GM13976 (cell line): ENCODE measurements at regions not wholly inside any gene's neighbourhood (a gene's known extent, or its start where the extent isn't known, plus 50 kb on each side); places are given as distances from the start of the nearest gene placed in this dataset.
"Not testable (repeated sequence)": the region's sequence is repeated elsewhere in the genome, so short reads cannot be mapped to it uniquely, and the experiment has no call there.

Experiments used
- DNase-seq: peaks from one replicate; pipeline ENCODE4 v3.0.0; 2012; ENCODE audit warnings: low spot score
- CTCF ChIP-seq: IDR thresholded peaks from 2 replicates; pipeline ENCODE4 v1.5.1; 2012; ENCODE audit warnings: borderline replicate concordance, mild to moderate bottlenecking; ENCODE audit not compliant: insufficient read depth; ENCODE audit errors: extremely low read depth, missing control alignments, control extremely low read depth
- in situ Hi-C: fragments of 300-500 bp; cut with MboI; formaldehyde crosslinking; loops from one replicate; pipeline ENCODE4 v1.12.0; 2022; ENCODE audit warnings: low sequenced_read_pairs, mixed read lengths, inconsistent platforms; ENCODE audit not compliant: unreplicated experiment

GRCh38 chr18:38497266-38497665, 931.7 kb upstream of the CELF4 start:
- no peak for TF ChIP-seq CTCF
- DNase-seq, result no peak
- in situ Hi-C loops, result no loop called here

GRCh38 chr18:38496222-38496793, 930.7 kb upstream of the CELF4 start:
- no peak for TF ChIP-seq CTCF
- in situ Hi-C loops, result no loop called here
- DNase-seq, result no peak

- in situ Hi-C loops, result no loop called here
- DNase-seq, result no peak
- no peak for TF ChIP-seq CTCF
Measured at GRCh38 chr18:38494065-38494464, 928.5 kb upstream of the CELF4 start.

- TF ChIP-seq CTCF, result no peak
- in situ Hi-C loops, result no loop called here
- no peak for DNase-seq
Measured at GRCh38 chr18:38491195-38491594, 925.6 kb upstream of the CELF4 start.

GRCh38 chr18:38489721-38490120, 924.1 kb upstream of the CELF4 start:
- DNase-seq, in situ Hi-C loops: not testable (repeated sequence)

- no peak for TF ChIP-seq CTCF
- no peak for DNase-seq
- in situ Hi-C loops, result no loop called here
Measured at GRCh38 chr18:38487521-38487920, 921.9 kb upstream of the CELF4 start.

GRCh38 chr18:38483326-38483725, 917.7 kb upstream of the CELF4 start:
- DNase-seq, result no peak
- in situ Hi-C loops, result no loop called here

More at GRCh38 chr18:38483326-38483725, 917.7 kb upstream of the CELF4 start:
- TF ChIP-seq CTCF, result no peak
